HEK293 (cell line): ENCODE measurements at regions not wholly inside any gene's neighbourhood (a gene's known extent, or its start where the extent isn't known, plus 50 kb on each side); places are given as distances from the start of the nearest gene placed in this dataset.

Experiments
- AEBP2 ChIP-seq: fragments of 450-650 bp; formaldehyde crosslinking; IDR thresholded peaks from 2 replicates; pipeline ENCODE4 v1.5.1; 2016; ENCODE audit warnings: missing biosample characterization, missing genetic modification characterization, borderline replicate concordance
- REST ChIP-seq: fragments of 450-650 bp; formaldehyde crosslinking; IDR thresholded peaks from 2 replicates; pipeline ENCODE4 v1.5.1; 2016; ENCODE audit warnings: missing biosample characterization, missing genetic modification characterization
- ZBTB48 ChIP-seq: fragments of 450-650 bp; formaldehyde crosslinking; IDR thresholded peaks from 2 replicates; pipeline ENCODE4 v1.5.1; 2016; ENCODE audit warnings: missing biosample characterization, missing genetic modification characterization
- ZNF510 ChIP-seq: fragments of 450-650 bp; formaldehyde crosslinking; IDR thresholded peaks from 2 replicates; pipeline ENCODE4 v1.5.1; 2018; ENCODE audit warnings: mild to moderate bottlenecking, missing genetic modification characterization, missing biosample characterization; ENCODE audit not compliant: insufficient replicate concordance
- ZXDB ChIP-seq: fragments of 450-650 bp; formaldehyde crosslinking; IDR thresholded peaks from 2 replicates; pipeline ENCODE4 v1.5.1; 2016; ENCODE audit warnings: missing biosample characterization, missing genetic modification characterization

GRCh38 chr13:33353646-33354045 is 68.1 kb upstream of the STARD13 start:
- TF ChIP-seq AEBP2 (tag by site-specific recombination) (no peak), ZNF510 (no peak), ZXDB (tag by site-specific recombination) (no peak), ZBTB48 (tag by site-specific recombination) (no peak), REST (tag by site-specific recombination) (no peak)
